ENCODE measurements at regions not wholly inside any gene's neighbourhood (a gene's known extent, or its start where the extent isn't known, plus 50 kb on each side); places are given as distances from the start of the nearest gene placed in this dataset.
"Not testable (repeated sequence)": the region's sequence is repeated elsewhere in the genome, so short reads cannot be mapped to it uniquely, and the experiment has no call there.

DNA sequence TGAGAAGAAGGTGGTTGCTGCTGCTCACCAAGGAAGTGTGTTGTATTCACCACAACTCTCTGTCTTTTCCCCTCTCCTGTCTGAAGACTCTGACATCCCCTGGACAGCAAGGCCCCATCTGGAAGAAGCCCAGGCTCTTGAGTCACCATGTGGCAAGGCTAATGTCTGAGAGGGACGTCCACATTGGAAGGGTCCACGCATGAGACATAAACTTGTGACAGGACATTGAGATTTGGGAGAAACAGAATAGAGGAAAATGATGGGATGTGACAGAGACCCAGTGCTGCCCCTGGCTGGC lies 176.5 kb downstream of the IRF8 start:
- Histone ChIP-seq H3K36me3 (no peaks in the 10 kb centered on the region), H3K27ac (no peak overlapping the region), H3K4me3 (ENCODE audit: low read depth, low read length) (no peak overlapping the region), H3K9me3 (ENCODE audit: severe bottlenecking) (no peaks in the 10 kb centered on the region), H3K27me3 (ENCODE audit: insufficient read depth, low read depth, severe bottlenecking) (no peaks in the 10 kb centered on the region)
- TF ChIP-seq CTCF (IDR thresholded peaks at IDR 0.05; ENCODE audit: low read depth, low read length) = no peak
- DNase-seq = no peak

GRCh38 chr16:86075839-86076440 lies 177.0 kb downstream of the IRF8 start:
- Histone ChIP-seq H3K9me3 (ENCODE audit: severe bottlenecking) (no peaks in the 10 kb centered on the region), H3K27me3 (ENCODE audit: insufficient read depth, low read depth, severe bottlenecking) (no peaks in the 10 kb centered on the region), H3K27ac (no peak overlapping the region), H3K4me3 (ENCODE audit: low read depth, low read length) (no peak overlapping the region), H3K36me3 (no peaks in the 10 kb centered on the region)
- DNase-seq = no peak
- no peak for TF ChIP-seq CTCF (IDR thresholded peaks at IDR 0.05; ENCODE audit: low read depth, low read length)

DNA sequence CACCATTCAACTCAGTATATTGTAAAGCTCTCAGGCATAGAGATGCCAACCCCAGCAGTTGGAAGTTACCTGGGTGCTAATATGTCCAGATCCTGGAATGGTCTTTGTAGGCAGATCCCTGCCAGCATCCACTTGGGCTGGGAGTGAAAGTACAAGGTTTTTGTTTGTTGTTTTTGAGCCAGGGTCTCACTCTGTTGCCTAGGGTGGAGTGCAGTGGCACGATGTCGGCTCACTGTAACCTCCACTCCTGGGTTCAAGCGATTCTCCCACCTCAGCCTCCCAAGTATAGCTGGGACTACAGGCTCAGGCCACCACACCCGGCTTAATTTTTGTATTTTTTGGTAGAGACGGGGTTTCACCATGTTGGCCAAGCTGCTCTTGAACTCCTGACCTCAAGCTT lies 177.6 kb downstream of the IRF8 start:
- Histone ChIP-seq H3K4me3 (ENCODE audit: low read depth, low read length) (no peak overlapping the region), H3K27me3 (ENCODE audit: insufficient read depth, low read depth, severe bottlenecking) (no peaks in the 10 kb centered on the region), H3K9me3 (ENCODE audit: severe bottlenecking) (no peaks in the 10 kb centered on the region), H3K36me3 (no peaks in the 10 kb centered on the region), H3K27ac (no peak overlapping the region)
- no peak for DNase-seq
- TF ChIP-seq CTCF (IDR thresholded peaks at IDR 0.05; ENCODE audit: low read depth, low read length) = no peak

DNA sequence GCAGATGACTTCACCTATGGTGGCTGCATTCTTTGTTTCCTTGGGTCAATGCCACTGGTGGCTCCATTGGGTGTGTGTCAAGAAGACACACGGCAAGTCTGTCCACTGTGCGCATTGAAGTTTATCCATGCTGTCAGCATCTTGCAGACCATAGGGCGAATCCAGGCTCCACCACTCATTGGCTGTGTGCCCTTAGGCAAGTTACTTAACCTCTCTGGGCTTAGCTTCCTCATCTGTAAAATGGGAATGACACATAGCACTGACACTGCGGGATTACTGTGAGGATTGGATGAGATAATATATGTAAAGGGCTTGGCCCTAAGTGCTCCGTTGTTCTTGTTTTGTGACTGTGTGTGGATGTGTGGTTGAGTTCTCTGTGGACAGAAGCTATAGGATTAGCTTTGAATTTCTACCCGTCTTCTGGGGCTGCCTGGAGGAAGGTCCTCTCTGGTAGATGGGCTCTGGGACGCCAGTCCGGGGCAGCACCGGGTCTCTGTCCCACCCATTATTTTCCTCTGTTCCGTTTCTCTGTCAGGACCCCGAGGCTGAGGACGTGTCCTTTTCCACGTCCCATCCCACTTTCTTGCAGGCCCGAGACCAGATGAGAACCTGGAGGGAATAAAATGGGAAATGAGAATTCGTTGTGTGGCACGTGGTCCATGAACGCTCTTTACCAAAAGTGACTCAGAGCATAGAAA lies 178.4 kb downstream of the IRF8 start:
- no peaks in the 10 kb centered on the region for H3K36me3 ChIP-seq
- no peak for TF ChIP-seq CTCF (IDR thresholded peaks at IDR 0.05; ENCODE audit: low read depth, low read length)

GRCh38 chr16:86078121-86078600 lies 179.2 kb downstream of the IRF8 start:
- Histone ChIP-seq H3K9me3 (ENCODE audit: severe bottlenecking) (no peaks in the 10 kb centered on the region), H3K27ac (no peak overlapping the region), H3K36me3 (no peaks in the 10 kb centered on the region), H3K27me3 (ENCODE audit: insufficient read depth, low read depth, severe bottlenecking) (no peaks in the 10 kb centered on the region), H3K4me3 (ENCODE audit: low read depth, low read length) (no peak overlapping the region)
- TF ChIP-seq CTCF (IDR thresholded peaks at IDR 0.05; ENCODE audit: low read depth, low read length) = no peak
- no peak for DNase-seq

More for the DNA sequence above, 178.4 kb downstream of the IRF8 start:
- Histone ChIP-seq H3K9me3 (ENCODE audit: severe bottlenecking) (no peaks in the 10 kb centered on the region), H3K27me3 (ENCODE audit: insufficient read depth, low read depth, severe bottlenecking) (no peaks in the 10 kb centered on the region), H3K4me3 (ENCODE audit: low read depth, low read length) (no peak overlapping the region), H3K27ac (no peak overlapping the region)
- no peak for DNase-seq

DNA sequence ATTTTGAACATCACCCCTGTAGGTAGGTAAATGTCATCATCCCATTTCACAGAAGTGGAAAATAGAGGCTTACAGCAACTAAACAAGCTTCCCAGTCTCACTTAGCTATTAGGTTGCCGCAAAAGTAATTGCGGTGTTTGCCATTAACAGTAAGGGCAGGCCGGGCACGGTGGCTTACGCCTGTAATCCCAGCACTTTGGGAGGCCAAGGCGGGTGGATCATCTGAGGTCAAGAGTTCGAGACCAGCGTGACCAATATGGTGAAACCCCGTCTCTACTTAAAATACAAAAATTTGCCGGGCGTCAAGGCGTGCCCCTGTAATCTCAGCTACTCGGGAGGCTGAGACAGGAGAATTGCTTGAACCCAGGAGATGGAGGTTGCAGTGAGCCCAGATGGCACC lies 179.7 kb downstream of the IRF8 start:
- H3K36me3 ChIP-seq; H3K27me3 ChIP-seq (ENCODE audit: insufficient read depth, low read depth, severe bottlenecking); H3K9me3 ChIP-seq (ENCODE audit: severe bottlenecking); H3K27ac ChIP-seq; DNase-seq; H3K4me3 ChIP-seq (ENCODE audit: low read depth, low read length): not testable (repeated sequence)
